Mucosa of descending colon (tissue), 3 donors: ENCODE measurements at regions not wholly inside any gene's neighbourhood (a gene's known extent, or its start where the extent isn't known, plus 50 kb on each side); places are given as distances from the start of the nearest gene placed in this dataset.

Source experiments
- ATAC-seq: fragments of 200-7000 bp; cut with Tn5 transposase; one replicate; pipeline ENCODE4 v1.9.1; 2020; ENCODE audit warnings: mild to moderate bottlenecking, moderate library complexity
- DNase-seq, 3 donors: peaks; one replicate each; pipeline ENCODE4 v3.0.0-alpha.2; 2020
- H3K36me3 ChIP-seq: fragments of 200-600 bp; one replicate; pipeline ENCODE4 v1.8.0; 2021; ENCODE audit warnings: low read depth, mild to moderate bottlenecking
- H3K4me1 ChIP-seq: fragments of 200-600 bp; one replicate; pipeline ENCODE4 v1.8.0; 2021; ENCODE audit warnings: low read depth, mild to moderate bottlenecking
- H3K4me3 ChIP-seq: fragments of 200-600 bp; one replicate; pipeline ENCODE4 v1.8.0; 2021; ENCODE audit warnings: mild to moderate bottlenecking
- H3K9me3 ChIP-seq: fragments of 200-600 bp; one replicate; pipeline ENCODE4 v1.8.0; 2021; ENCODE audit warnings: mild to moderate bottlenecking
- intact Hi-C, 2 donors: fragments of 100-400 bp; cut with DNase I in 1 of 2; cut with micrococcal nuclease in 1 of 2; formaldehyde crosslinking; loops; one replicate each; pipeline versions ENCODE4 v1.11.0 to v1.11.1; 2022; cut with DNase I, micrococcal nuclease
- TF ChIP-seq, protein P1 (sequence below): fragments of 200-600 bp; IDR thresholded peaks from one replicate; pipeline ENCODE4 v1.8.0; 2022; ENCODE audit warnings: antibody characterized with exemption, mild to moderate bottlenecking
- donor health status: DM: no; HTN: no; CAD: no; lungs with moderate emphysema.
- donor health status: DM: no; HTN: no; CAD: no.
- donor health status: DM: no; HTN: yes; CAD: no.

DNA sequence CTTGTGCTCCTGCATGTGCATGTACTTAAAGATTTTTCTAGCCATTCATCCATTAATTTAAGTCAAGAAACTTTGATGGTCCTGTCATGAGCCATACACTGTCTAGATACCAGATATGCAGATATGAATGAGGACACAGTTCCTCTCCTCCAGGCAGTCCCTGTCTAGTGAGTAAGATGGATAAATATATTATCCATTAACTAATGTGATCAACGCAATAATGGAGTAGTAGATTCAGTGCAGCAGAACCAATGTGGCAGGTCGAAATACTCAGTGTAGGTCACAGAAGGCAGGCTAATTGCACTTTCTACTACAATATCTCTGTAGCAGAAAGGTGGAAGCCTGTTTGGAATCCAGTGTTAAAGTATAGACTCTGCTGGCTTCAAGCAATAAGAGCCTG lies 112.5 kb downstream of the PCDH7 start:
- intact Hi-C loops = no loop called here
- Histone ChIP-seq H3K4me1 (no peaks in the 10 kb centered on the region), H3K9me3 (no peaks in the 10 kb centered on the region), H3K4me3 (no peak overlapping the region), H3K36me3 (no peaks in the 10 kb centered on the region)
- ATAC-seq (no peak), DNase-seq (no peak)
- TF ChIP-seq, protein P1, sequence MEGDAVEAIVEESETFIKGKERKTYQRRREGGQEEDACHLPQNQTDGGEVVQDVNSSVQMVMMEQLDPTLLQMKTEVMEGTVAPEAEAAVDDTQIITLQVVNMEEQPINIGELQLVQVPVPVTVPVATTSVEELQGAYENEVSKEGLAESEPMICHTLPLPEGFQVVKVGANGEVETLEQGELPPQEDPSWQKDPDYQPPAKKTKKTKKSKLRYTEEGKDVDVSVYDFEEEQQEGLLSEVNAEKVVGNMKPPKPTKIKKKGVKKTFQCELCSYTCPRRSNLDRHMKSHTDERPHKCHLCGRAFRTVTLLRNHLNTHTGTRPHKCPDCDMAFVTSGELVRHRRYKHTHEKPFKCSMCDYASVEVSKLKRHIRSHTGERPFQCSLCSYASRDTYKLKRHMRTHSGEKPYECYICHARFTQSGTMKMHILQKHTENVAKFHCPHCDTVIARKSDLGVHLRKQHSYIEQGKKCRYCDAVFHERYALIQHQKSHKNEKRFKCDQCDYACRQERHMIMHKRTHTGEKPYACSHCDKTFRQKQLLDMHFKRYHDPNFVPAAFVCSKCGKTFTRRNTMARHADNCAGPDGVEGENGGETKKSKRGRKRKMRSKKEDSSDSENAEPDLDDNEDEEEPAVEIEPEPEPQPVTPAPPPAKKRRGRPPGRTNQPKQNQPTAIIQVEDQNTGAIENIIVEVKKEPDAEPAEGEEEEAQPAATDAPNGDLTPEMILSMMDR = no peak

- Histone ChIP-seq H3K36me3 (no peaks in the 10 kb centered on the region), H3K4me3 (no peak overlapping the region), H3K4me1 (no peaks in the 10 kb centered on the region), H3K9me3 (no peaks in the 10 kb centered on the region)
- intact Hi-C loops = no loop called here
- TF ChIP-seq, protein P1 = no peak
- DNase-seq = no peak
- ATAC-seq = no peak
These were observed 113.0 kb downstream of the PCDH7 start for GRCh38 chr4:30833206-30833605.

DNA sequence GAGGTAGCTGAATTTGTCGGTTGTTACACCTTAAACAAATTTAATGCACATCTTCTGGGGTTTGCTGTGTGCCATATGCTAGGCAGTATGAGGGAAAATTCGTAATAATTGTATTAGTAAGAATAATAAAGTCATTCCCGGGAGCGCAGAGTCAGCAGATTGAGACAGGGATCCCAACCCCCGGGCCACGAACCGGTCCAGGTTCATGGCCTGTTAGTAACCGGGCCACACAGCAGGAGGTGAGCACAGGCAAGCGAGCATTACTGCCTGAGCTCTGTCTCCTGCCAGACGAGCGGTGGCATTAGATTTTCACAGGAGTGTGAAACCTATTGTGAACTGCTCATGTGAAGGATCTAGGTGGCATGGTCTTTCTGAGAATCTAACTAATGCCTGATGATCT lies 114.9 kb downstream of the PCDH7 start:
- ATAC-seq (no peak), DNase-seq (no peak)
- Histone ChIP-seq H3K4me1 (no peaks in the 10 kb centered on the region), H3K36me3 (no peaks in the 10 kb centered on the region), H3K9me3 (no peaks in the 10 kb centered on the region), H3K4me3 (no peak overlapping the region)
- TF ChIP-seq, protein P1 = no peak
- intact Hi-C loops = no loop called here

- Histone ChIP-seq H3K9me3 (no peaks in the 10 kb centered on the region), H3K36me3 (no peaks in the 10 kb centered on the region), H3K4me3 (no peak overlapping the region), H3K4me1 (no peaks in the 10 kb centered on the region)
- intact Hi-C loops = no loop called here
- ATAC-seq = no peak
- DNase-seq = no peak
- TF ChIP-seq, protein P1 = no peak
These were observed 116.1 kb downstream of the PCDH7 start for GRCh38 chr4:30836231-30836630.

GRCh38 chr4:30837131-30837539 lies 117.0 kb downstream of the PCDH7 start:
- TF ChIP-seq, protein P1 = no peak
- H3K36me3 ChIP-seq = no peaks in the 10 kb centered on the region
- H3K4me3 ChIP-seq = no peak overlapping the region
- ATAC-seq = no peak
- H3K9me3 ChIP-seq = no peaks in the 10 kb centered on the region
- no peak for DNase-seq
- intact Hi-C loops = no loop called here
- no peaks in the 10 kb centered on the region for H3K4me1 ChIP-seq

DNA sequence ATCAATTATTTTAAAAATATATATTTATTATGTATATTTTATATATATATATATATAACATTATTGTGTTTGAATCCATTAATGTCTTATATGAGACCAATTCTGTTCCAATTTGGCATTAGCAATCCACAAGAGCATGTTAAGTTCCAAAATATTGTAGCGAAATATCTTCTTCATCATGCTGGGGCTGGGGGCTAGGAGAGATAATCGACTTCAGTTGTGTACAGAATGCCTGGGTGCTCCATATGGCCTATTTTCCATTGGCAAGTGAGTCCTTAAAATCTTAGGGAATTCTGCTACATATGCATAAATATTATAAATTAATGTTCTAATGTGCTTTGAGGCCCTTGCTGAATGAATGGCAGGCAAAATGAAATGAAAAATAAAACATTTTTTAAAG lies 117.7 kb downstream of the PCDH7 start:
- ATAC-seq (no peak), DNase-seq (no peak)
- TF ChIP-seq, protein P1 = no peak
- Histone ChIP-seq H3K9me3 (no peaks in the 10 kb centered on the region), H3K36me3 (no peaks in the 10 kb centered on the region), H3K4me3 (no peak overlapping the region), H3K4me1 (no peaks in the 10 kb centered on the region)
- intact Hi-C loops = no loop called here
